Chondrocyte (in vitro differentiated cells): ENCODE measurements at regions not wholly inside any gene's neighbourhood (a gene's known extent, or its start where the extent isn't known, plus 50 kb on each side); places are given as distances from the start of the nearest gene placed in this dataset.

Experiments
- DNase-seq: peaks from one replicate; pipeline ENCODE4 v3.0.0; 2021; ENCODE audit warnings: mixed read lengths, low spot score
- H3K27ac Mint-ChIP-seq: one replicate; pipeline ENCODE4 v1.8.0; 2021; ENCODE audit warnings: mild to moderate bottlenecking, moderate library complexity, mixed read lengths; ENCODE audit not compliant: unreplicated experiment
- H3K27me3 Mint-ChIP-seq: 2 replicates; pipeline ENCODE4 v1.8.0; 2021; ENCODE audit warnings: low read depth, mixed read lengths
- H3K36me3 Mint-ChIP-seq: 2 replicates; pipeline ENCODE4 v1.8.0; 2021; ENCODE audit warnings: low read depth, mixed read lengths
- H3K4me1 Mint-ChIP-seq: 2 replicates; pipeline ENCODE4 v1.8.0; 2021; ENCODE audit warnings: low read depth, mild to moderate bottlenecking, mixed read lengths
- H3K4me3 Mint-ChIP-seq: one replicate; pipeline ENCODE4 v1.8.0; 2021; ENCODE audit warnings: mild to moderate bottlenecking, moderate library complexity, mixed read lengths; ENCODE audit not compliant: unreplicated experiment
- H3K9me3 Mint-ChIP-seq: 2 replicates; pipeline ENCODE4 v1.8.0; 2021; ENCODE audit warnings: low read depth, mixed read lengths
- CTCF ChIP-seq: fragments of 200-600 bp; sonication (generic); IDR thresholded peaks from 2 replicates; pipeline ENCODE4 v1.5.0; 2021; ENCODE audit warnings: antibody characterized with exemption, mild to moderate bottlenecking, moderate library complexity

- Mint-ChIP-seq H3K4me1 (peaks cover 2% of the 10 kb centered on the region), H3K27me3 (no peaks in the 10 kb centered on the region), H3K9me3 (no peaks in the 10 kb centered on the region), H3K36me3 (no peaks in the 10 kb centered on the region), H3K4me3 (no peak overlapping the region), H3K27ac (no peak overlapping the region)
- no peak for DNase-seq
- no peak for TF ChIP-seq CTCF
These were observed 1886.9 kb downstream of the NCAM2 start for GRCh38 chr21:22885079-22885478.

- TF ChIP-seq CTCF: no peak
- Mint-ChIP-seq H3K4me1 (peaks cover 2% of the 10 kb centered on the region), H3K9me3 (no peaks in the 10 kb centered on the region), H3K4me3 (no peak overlapping the region), H3K36me3 (no peaks in the 10 kb centered on the region), H3K27me3 (no peaks in the 10 kb centered on the region), H3K27ac (no peak overlapping the region)
- DNase-seq: no peak
These were observed 1887.4 kb downstream of the NCAM2 start for GRCh38 chr21:22885614-22886013.

GRCh38 chr21:22889445-22889844, 1891.2 kb downstream of the NCAM2 start:
- DNase-seq: no peak
- Mint-ChIP-seq H3K27ac (no peak overlapping the region), H3K36me3 (no peaks in the 10 kb centered on the region), H3K9me3 (no peaks in the 10 kb centered on the region), H3K4me1 (peaks cover 13% of the 10 kb centered on the region), H3K4me3 (no peak overlapping the region), H3K27me3 (no peaks in the 10 kb centered on the region)
- no peak for TF ChIP-seq CTCF

DNA sequence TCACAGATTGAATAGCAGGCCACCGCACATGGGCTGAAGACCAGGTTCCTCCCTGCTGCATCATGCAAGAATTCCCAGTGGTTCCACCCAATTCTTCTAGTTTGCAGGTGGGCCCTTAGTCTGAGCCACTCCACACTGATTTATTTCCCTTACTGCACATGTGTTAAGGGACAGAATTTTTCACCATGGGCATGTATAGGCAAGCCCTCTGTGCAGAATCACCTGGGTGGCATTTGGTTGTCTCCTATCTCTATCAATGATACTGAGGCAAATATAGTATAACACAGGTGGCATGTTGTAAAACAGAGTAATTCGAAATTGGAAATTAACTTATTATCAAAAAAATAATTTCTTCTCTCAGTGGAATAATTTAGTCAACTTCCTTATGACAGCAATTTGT, 1892.4 kb downstream of the NCAM2 start:
- H3K27me3 Mint-ChIP-seq: no peaks in the 10 kb centered on the region
- H3K4me1 Mint-ChIP-seq: peaks cover 13% of the 10 kb centered on the region
- no peak for TF ChIP-seq CTCF
- DNase-seq: no peak
- no peaks in the 10 kb centered on the region for H3K36me3 Mint-ChIP-seq
- H3K27ac Mint-ChIP-seq: no peak overlapping the region
- no peak overlapping the region for H3K4me3 Mint-ChIP-seq
- H3K9me3 Mint-ChIP-seq: peaks cover 1% of the 10 kb centered on the region

- no peak for DNase-seq
- Mint-ChIP-seq H3K4me3 (no peak overlapping the region), H3K9me3 (peaks cover 6% of the 10 kb centered on the region), H3K4me1 (peaks cover 13% of the 10 kb centered on the region), H3K27ac (no peak overlapping the region), H3K36me3 (no peaks in the 10 kb centered on the region), H3K27me3 (no peaks in the 10 kb centered on the region)
- TF ChIP-seq CTCF: no peak
These were observed 1893.8 kb downstream of the NCAM2 start for GRCh38 chr21:22892028-22892427.
